ENCODE measurements at regions not wholly inside any gene's neighbourhood (a gene's known extent, or its start where the extent isn't known, plus 50 kb on each side); places are given as distances from the start of the nearest gene placed in this dataset.

DNA sequence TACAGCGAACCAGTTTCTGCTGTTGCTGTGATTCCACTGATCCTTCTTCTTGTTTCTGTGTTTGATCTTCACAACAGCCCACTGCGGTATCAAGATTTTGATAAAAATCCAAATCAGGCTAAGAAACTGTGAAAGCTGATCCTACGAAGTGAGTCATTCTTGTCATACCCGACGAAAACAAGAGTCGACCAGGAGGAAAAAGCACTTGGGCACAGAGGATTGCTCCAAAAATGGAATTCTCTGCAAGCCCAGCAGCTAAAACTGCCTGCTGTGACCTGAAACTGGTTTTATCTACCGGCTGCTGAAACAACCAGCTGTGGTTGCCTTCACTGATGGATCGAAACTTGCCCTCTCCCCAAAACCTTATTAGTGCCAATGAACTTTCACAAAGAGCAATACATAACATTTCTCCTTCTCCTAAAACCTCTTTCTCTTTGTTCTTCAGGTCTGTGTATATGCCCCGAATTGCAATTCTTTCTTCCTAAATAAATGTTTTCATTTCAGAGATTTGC lies 607.0 kb upstream of the PRKX start:
- Histone ChIP-seq H3K79me2 (ENCODE audit: control insufficient read depth, insufficient read depth, low read length) (no peaks in the 10 kb centered on the region), H3K36me3 (ENCODE audit: control insufficient read depth in 2 of 2, extremely low read depth in 1 of 2, insufficient read depth in 2 of 2, low read length in 2 of 2) (no peaks in the 10 kb centered on the region), H3K27me3 (ENCODE audit: control insufficient read depth in 2 of 2, insufficient read depth in 2 of 2, low read length in 2 of 2) (no peaks in the 10 kb centered on the region), H3K4me3 (replicated peaks in 1 of 3; ENCODE audit: insufficient read depth in 1 of 3, low read depth in 1 of 3, low read length in 3 of 3) (no peak overlapping the region), H4K20me1 (replicated peaks; ENCODE audit: control insufficient read depth, extremely low read depth, insufficient read depth, low read length) (no peaks in the 10 kb centered on the region), H3K9me3 (replicated peaks; ENCODE audit: control insufficient read depth, insufficient read depth, low read length) (no peaks in the 10 kb centered on the region), H3K4me1 (ENCODE audit: control insufficient read depth, extremely low read depth, insufficient read depth, low read length) (no peaks in the 10 kb centered on the region), H2AFZ (ENCODE audit: low read depth, low read length) (no peak overlapping the region), H3K9ac (replicated peaks; ENCODE audit: extremely low read depth, insufficient read depth, low read length) (no peak overlapping the region), H3K9me1 (replicated peaks; ENCODE audit: control insufficient read depth, extremely low read depth, insufficient read depth, low read length) (no peaks in the 10 kb centered on the region), H3K4me2 (ENCODE audit: insufficient read depth, low read length) (no peak overlapping the region), H3K27ac (ENCODE audit: insufficient read depth, low read depth, low read length) (no peak overlapping the region)
- no peak for FAIRE-seq
- intact Hi-C loops (cut with micrococcal nuclease) (no loop called here), dilution Hi-C loops (cut with MboI; ENCODE audit: extremely low pct_ligation_motif_present, low sequenced_read_pairs) (no loop called here)
- no peak for TF ChIP-seq FOS (IDR thresholded peaks at IDR 0.05; ENCODE audit: borderline replicate concordance, insufficient read depth, low read length)
- no peak for TF ChIP-seq EZH2 (IDR thresholded peaks at IDR 0.05; ENCODE audit: borderline replicate concordance, low read depth, low read length, severe bottlenecking)
- TF ChIP-seq GATA2 (IDR thresholded peaks at IDR 0.05; ENCODE audit: insufficient read depth, insufficient read length, low read depth, low read length) = no peak
- TF ChIP-seq JUN (IDR thresholded peaks at IDR 0.05; ENCODE audit: borderline replicate concordance, insufficient read depth, insufficient read length, low read depth) = no peak
- TF ChIP-seq MYC (IDR thresholded peaks at IDR 0.05; ENCODE audit: low read depth, low read length) = no peak
- TF ChIP-seq POLR2A (IDR thresholded peaks at IDR 0.05; ENCODE audit: low read depth, low read length) = no peak
- TF ChIP-seq, protein P1, sequence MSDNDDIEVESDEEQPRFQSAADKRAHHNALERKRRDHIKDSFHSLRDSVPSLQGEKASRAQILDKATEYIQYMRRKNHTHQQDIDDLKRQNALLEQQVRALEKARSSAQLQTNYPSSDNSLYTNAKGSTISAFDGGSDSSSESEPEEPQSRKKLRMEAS (IDR thresholded peaks at IDR 0.05; ENCODE audit: insufficient read depth, insufficient read length) = no peak
- TF ChIP-seq, protein P2, sequence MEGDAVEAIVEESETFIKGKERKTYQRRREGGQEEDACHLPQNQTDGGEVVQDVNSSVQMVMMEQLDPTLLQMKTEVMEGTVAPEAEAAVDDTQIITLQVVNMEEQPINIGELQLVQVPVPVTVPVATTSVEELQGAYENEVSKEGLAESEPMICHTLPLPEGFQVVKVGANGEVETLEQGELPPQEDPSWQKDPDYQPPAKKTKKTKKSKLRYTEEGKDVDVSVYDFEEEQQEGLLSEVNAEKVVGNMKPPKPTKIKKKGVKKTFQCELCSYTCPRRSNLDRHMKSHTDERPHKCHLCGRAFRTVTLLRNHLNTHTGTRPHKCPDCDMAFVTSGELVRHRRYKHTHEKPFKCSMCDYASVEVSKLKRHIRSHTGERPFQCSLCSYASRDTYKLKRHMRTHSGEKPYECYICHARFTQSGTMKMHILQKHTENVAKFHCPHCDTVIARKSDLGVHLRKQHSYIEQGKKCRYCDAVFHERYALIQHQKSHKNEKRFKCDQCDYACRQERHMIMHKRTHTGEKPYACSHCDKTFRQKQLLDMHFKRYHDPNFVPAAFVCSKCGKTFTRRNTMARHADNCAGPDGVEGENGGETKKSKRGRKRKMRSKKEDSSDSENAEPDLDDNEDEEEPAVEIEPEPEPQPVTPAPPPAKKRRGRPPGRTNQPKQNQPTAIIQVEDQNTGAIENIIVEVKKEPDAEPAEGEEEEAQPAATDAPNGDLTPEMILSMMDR (IDR thresholded peaks at IDR 0.05; ENCODE audit: extremely low read depth in 1 of 2, insufficient read depth in 1 of 2, low read depth in 1 of 2, low read length in 2 of 2) = no peak
- TF ChIP-seq POLR2AphosphoS5 (IDR thresholded peaks at IDR 0.05; ENCODE audit: insufficient read depth, low read depth, low read length) = no peak
- no TSS peak for BruUV-seq (replicated peaks)
- no peak for DNase-seq (ENCODE audit: low read depth, low spot score)
- CTCF ChIA-PET = no interaction called here
- POLR2A ChIA-PET = no interaction called here
